Middle frontal gyrus (tissue), 1 donor: ENCODE measurements at regions not wholly inside any gene's neighbourhood (a gene's known extent, or its start where the extent isn't known, plus 50 kb on each side); places are given as distances from the start of the nearest gene placed in this dataset.
"Not testable (repeated sequence)": the region's sequence is repeated elsewhere in the genome, so short reads cannot be mapped to it uniquely, and the experiment has no call there.

Source experiments
- DNase-seq: peaks from one replicate; pipeline ENCODE4 v3.0.0-alpha.2; 2015; ENCODE audit warnings: low spot score; ENCODE audit errors: extremely low spot score

DNA sequence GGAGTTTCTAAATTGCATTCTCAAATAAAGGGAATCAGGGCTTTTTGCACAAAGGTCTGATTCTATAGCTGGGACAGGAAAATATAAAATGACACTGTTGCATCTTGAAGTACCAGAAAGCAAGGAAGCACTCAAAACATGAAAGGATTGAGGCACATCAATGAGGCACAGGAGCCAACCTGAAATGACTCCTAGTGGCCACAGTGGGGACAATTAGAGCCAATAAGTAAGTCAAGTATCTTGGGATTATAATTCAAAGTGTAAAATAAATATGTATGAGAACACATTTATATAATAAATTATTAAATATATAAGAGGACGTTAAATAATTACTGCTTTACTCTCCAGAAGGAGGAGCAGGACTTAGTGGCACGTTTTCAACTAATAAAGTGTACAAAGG is 1259.5 kb upstream of the CDH2 start:
- no peak for DNase-seq

DNA sequence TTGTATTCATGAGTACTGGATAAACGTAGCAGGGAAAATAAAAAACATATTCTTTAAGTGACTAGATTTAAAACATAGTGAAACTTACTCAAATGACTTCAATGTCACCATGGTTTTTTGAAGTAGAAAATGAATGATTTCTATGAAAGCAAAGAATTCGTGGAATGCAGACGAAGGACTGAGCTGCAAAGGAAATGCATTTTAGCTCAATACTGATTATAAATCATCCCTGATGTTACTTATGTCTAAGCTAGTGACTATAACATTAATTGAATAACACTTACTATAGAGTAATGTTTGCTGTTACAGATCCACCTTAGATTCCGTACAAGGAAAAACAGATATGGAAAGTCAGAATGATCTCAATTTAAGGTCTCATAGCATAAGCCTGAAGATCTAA is 1257.7 kb upstream of the CDH2 start:
- DNase-seq: no peak

DNA sequence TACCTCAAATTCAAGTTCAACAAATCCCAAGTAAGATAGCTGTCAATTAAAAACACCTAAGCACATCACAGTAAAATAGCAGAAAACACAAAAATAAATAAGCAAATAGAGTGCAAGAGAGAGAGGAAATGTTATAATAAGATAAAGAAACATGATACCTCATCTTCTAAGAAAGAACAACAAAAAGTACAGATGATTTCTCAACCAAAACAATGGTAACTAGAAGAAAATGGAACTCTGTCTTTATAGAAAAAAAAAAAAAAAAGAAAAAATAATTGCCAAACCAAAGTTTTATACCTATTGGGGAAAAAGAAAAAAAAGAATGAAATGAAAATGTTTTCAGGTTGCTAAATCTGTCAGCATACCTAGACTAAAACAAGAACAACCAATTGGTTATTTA is 1253.5 kb upstream of the CDH2 start:
- no peak for DNase-seq

DNA sequence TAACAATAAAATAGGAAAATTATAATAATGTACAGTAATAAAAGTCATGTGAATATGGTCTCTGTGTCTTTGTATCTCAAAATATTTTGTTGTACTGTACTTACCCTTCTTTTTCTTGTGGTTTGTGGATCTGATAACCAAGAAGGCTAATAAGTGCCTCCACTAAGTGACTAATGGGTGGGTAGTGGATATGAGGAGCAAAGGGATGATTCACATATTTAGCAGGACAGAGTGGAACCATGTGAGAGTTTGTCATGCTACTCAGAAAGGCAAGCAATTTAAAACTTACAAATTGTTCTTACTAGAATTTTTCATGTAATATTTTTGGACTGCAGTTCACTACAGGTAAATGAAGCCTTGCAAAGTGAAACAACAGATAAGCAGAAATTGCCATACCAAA is 1241.2 kb upstream of the CDH2 start:
- no peak for DNase-seq

DNA sequence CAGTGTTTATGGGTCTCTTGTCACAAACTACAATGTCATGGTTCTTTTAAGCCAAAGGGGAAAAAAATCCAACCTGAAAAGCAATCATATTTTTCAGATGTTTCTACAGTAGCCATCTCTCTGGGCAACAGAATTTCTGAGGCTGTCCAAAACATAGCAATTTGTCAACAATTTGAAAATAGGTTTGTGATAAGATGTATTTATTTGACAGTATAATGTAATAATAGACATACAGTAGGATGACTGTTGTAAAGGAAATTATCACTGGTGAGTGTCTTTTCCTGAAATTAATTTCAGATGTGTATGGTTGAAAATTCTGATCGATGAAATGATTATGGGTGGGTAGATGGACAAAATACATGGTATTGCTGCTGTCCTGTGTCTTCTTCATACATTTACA is 1230.1 kb upstream of the CDH2 start:
- DNase-seq: no peak

DNA sequence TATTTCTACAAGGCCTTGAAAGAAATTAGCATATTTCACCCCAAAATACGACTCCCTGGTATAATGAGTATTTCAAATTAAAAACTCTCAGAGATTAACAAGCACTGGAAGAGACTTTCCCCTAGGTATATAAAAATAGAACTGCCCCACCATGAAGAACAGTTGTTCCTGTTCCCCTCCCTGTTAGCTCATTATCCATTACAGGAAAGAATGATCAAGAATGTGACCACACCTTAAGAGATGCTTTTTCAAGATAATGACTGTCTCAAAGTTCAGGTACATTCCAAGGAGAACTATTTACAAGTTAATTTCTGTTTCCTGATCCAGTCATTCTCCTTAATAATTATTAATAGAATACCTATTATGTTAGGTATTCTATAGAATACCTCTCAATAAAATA is 1220.6 kb upstream of the CDH2 start:
- no peak for DNase-seq

DNA sequence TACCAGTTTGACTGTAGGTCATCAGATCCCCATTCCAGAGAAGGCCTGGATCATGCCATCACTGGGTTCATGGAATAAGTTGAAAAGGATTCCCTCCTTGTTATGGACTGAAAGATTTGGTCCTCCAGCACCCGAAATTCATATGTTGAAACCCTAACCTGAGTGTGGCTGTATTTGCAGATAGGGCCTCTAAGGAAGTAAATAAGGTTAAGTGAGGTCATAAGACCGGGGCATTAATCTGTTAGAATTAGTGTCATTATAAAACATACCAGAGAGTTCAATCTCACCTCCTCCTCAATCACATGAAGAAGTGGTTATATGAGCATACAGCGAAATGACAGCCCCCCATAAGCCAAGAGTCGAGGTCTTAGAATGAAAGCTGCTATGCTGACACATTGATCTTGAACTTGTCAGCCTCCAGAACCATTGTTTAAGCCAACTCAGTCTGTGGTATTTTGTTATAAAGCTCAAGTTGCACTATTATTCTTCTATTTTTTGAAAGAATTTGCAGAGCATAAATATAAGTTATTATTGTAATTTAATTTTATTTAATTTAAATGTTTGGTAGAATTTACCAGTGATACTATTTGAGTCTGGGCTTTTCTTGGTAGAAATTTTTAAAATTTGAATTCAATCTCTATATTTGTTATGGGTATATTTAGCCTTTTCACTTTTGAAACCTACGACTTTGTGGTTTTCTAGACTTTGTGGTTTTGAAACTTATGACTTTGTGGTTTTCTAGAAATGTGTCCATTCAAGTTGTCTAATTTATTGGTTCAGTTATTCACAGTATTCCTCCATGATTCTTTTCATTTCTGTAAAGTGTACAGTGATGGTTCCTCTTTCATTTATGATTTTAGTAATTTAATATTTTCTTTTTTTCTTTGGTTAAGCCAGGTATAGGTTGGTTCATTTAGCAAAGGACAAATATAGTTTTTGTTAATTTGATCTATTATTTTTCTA is 1206.7 kb upstream of the CDH2 start:
- no peak for DNase-seq

DNA sequence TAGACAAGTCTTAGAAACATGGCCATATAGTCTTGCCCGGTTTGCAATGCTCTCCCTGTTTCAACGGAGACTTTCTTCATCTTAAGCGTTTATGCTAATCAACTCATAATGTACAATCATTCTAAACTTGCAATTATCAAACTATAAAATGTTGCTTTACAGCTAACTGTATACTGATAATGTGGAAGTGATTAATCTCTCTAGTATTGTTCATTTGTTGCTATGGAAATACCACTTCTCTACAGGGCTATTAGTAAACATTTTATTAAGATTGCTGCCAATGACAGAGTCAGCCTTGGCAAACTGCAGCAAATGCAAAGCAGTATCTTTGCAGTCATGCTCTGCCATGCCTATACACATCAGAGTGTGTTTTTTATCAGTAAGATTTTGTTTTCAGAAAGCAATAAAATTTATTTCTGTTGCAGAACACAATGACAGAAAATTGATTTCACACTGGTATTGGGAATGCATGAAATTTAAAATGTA is 1201.8 kb upstream of the CDH2 start:
- DNase-seq: no peak

DNA sequence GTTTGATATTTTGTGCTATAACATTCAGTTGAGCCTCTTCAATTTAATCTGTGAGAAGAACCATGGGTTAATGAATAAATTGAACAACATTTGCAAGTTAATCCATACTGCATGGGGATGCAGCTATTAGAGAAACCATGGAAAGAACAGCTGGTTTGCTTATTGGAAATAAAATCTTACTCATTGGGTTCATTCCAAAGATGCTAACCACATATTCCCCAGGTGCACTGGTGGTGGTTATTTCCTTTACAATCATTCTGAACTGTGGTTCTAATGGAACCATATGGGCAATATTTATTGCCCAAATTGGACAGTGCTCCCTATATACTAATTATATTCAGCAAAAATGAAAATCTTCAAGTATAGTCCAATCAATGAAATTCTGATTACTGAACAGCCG is 1200.4 kb upstream of the CDH2 start:
- no peak for DNase-seq

DNA sequence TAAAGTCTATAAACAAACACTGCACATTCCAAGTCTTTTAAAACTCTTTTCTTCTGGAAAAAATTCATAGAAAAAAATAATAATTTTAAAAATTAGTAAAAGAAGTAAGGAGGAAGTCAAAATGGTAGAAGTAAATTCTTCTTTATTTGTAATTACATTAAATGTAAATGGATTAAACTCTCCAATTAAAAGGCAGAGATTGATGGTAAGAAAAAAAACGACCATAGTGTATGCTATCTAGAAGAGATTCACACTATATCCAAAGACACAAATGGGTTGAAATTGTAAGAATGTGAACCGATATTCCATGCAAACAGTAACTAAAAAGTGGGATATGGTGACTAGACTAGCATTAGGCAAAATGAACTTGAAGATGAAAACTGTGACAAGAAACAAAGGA is 1196.1 kb upstream of the CDH2 start:
- DNase-seq: no peak

DNA sequence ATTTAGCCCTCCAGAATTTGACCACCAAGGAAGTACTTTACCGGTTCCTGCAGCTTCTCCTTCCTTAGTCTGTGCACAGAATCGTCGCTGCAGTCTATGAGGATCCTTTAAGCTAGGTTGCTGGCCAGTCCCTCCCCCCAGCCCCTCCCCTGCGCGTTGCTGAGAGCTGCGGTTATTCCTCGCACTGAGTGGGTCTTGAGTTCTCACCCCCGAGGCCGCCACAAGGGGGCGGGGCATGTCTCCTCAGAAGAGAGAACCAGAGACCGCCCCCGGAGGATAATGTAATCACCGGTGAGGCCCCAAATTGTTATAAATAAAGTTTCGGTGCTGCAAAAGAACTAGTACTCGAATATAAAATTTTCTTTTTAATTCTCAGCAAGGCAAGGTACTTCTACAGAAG is 1184.9 kb upstream of the CDH2 start:
- DNase-seq: no peak

DNA sequence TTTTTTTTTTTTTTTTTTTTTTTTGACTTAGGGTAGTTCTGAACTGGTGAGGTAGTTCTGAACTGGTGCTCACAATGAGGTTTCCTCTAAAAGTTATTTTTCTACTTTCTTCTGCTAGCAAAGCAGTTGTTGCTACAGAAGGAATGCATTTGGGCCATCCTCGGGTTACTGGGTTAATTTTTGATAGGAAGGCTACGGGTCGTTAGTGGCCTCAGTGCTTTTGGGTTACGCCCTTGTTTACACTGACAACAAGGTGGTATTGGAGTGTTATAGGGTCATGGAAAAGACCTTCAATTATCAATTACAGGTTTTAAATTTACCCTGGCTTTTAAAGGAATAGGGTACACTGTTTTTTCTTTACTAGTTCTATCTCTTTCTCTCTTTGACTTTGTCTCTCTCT is 1183.7 kb upstream of the CDH2 start:
- DNase-seq: not testable (repeated sequence)

DNA sequence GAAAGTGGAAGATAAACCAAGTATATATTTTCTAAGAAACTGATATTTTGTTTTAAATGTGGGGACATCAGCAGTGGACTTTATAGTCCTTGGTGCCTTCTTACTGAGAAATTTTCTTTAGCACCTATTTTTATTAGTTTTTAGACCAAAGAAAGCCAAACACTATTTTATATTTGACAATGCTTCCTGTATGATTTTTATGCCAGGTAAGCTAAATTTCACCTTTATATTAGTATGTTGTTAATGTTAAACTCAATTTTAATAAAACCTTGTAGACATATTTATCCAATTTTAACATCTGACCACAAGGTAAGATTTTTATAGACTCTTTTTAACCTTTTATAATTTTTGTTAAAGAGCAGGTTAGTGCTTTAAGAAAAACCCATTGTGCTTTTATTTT is 1182.3 kb upstream of the CDH2 start:
- not testable (repeated sequence) for DNase-seq

DNA sequence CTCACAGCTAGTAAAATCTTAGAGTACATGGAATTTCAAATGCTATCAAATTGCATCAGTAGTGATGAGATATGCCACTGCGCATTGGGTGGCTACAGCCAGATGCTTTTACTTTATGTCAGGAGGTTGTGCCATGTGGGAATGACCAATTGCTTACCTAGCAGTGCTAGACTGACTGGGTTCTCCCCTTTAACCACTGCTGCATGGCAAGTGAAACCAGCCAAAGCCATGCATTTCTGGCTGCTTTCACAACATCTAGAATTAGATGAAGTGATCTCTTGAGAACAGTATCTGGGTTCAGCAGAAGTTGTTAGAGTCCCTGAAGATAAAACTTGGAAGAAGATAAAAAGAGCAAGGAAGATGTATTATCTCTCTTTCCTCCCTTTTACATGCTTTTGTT is 1174.2 kb upstream of the CDH2 start:
- no peak for DNase-seq

DNA sequence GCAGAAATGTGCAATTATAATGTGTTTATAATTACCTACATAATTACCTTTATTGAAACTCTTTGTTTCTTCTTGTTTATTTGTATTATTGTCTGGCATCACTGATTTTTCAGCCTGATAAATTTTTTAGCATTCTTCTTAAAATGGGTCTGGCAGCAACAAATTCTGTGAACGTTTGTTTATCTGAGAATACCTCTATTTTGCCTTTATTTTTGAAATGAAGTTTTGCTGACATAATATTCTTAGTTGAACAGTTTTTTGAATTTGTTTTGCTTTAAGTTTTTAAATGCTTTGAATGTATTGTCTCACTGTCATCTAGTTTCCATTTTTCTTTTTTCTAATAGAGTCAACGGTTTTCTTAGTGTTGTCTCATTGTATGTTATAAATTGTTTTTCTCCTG is 1152.0 kb upstream of the CDH2 start:
- DNase-seq: no peak

DNA sequence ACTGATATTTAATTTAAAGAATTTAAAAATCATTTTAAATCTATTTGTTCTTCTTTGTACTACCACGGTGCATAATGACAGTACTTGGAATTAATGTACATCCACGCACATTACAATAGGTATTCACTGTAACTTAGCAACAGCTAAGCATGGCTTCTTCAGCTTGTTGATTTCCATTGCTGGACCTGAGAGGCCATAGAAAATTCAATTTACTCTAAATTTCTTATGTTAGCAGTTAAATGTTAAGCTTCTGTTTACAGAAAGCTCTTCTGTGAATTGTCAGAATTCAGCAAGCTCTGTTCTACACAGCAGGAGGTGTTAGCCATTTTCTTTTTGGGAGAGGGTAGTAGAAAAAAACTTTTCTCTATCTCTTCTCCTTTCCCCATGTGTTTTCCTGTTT is 1149.3 kb upstream of the CDH2 start:
- no peak for DNase-seq

DNA sequence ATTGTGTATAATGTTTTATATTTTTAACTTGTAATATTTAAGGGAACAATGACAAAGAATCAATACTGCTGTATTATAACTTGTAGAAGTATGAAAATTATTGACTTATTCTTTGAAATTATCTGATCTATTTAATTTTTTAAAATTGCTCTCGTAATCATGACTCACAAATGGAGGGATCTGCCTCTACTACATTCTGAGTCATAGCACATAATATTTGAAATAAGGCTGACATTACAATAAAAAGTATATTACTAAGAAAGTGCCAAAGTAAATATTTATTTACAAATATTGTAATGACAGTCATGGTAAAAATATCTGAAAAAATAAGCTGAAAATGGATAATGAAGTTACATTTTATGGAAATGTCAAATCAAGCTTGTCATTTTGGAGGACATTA is 1144.6 kb upstream of the CDH2 start:
- no peak for DNase-seq

DNA sequence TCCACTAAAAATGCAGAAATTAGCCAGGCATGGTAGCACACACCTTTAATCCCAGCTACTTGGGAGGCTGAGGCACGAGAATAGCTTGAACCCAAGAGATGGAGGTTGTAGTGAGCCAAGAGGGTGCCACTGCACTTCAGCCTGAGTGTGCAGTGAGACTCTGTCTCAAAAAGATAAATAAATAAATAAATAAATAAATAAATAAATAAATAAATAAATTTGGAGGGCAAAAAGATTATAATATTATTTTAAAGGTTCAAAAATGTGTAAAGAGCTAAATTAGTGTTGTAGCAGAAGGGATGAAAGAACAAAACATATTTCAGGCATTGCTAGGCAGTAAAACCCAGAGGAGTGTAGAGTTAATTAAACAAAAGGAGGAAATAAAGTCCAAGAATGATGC is 1136.4 kb upstream of the CDH2 start:
- DNase-seq: no peak

DNA sequence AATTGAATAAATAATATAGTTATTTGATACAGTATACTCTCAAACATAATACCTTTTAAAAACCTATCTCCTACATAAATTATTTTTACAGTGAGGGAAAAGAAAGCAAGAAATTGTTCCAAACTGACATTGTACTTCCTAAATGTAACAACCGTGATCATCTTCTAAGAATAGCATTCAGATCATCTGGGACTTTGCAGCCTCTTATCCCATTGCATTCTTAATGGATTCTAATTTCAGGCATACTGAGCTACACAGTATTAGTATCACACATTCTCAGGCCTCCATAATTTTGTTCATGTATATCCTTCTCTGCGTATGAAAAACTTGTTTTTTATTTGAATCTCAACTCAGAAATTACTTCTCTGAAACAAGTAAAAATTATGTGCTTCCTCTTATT is 1134.7 kb upstream of the CDH2 start:
- DNase-seq: no peak

DNA sequence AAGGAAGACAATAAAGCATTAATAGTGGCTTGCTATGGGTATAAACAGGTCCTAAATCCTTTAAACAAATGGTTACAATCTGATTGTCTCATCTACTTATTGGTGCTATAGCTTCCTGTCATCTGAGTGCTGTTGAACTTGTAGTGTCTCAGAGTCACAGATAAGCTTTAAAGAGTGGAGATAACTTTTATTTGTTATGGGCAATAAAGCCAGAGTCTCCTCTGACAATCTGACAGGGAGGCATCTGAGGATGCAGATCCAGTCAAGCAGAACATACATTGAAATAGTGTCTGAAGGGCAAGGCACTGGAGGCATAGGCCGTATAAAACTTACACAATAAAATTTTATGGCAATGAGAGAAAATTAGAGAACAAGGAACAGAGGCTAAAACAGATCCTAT is 1132.4 kb upstream of the CDH2 start:
- DNase-seq: no peak

DNA sequence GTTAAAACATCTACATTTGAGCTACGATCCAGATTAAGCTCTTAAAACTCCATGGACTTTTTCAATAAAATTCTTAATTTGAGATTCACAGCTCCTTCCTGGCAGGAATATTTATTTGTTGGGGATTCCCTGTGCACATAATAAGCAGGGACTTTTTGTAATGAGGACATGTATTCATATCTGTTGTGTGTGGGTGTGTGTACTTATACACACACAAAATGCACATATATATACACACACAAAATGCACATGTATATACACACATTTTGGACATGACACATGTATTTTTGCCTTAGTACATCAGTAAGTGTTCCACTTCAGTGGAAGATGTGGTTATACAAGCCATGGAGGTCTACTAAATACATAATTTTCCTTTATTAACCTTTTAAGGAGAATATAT is 1131.1 kb upstream of the CDH2 start:
- no peak for DNase-seq

DNA sequence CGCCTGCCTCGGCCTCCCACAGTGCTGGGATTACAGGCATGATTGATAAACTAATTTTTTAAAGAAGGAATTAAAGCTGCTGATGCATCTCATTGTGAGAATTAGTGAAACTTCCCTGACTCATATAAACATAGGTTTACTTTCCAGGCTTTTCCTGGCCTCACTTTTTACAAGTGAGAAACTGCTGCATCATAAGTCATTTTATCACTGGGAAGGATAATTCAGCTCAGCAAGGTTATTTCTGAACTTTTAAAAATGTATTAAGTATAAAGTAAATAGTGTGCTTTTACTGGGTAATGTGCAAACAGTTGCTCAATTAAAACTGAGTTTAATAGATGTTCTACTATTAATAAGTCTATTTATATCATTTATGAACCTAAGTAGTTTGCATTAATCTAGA is 1130.3 kb upstream of the CDH2 start:
- DNase-seq: no peak

DNA sequence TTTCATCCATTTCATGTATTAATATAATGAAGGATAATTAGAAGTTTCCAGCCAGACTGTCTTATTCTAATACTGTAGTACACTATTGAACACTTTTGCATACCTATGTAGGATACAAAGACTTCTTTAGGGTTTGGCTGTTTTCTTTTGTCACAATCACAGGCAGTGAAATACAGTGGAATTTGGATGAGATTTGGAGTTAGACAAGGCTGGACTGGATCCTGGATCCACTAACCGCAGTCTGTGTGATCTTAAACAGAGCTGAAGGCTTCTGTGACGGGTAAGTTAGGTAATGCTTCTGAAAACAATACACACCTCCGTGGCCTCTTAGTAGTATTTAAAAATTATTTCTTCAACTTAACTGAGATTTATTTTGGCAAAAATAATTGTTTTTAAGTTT is 1128.6 kb upstream of the CDH2 start:
- no peak for DNase-seq
